ENCODE measurements at regions not wholly inside any gene's neighbourhood (a gene's known extent, or its start where the extent isn't known, plus 50 kb on each side); places are given as distances from the start of the nearest gene placed in this dataset.

GRCh38 chr3:73707772-73708171 is 83.0 kb upstream of the PDZRN3 start:
- Histone ChIP-seq H3F3A (ENCODE audit: insufficient read depth, low read depth) (no peaks in the 10 kb centered on the region), H3K4me2 (no peak overlapping the region), H3K9me3 (ENCODE audit: insufficient read depth, low read depth) (no peaks in the 10 kb centered on the region), H3K27ac (no peak overlapping the region), H3K27me3 (ENCODE audit: insufficient read depth, low read depth) (no peaks in the 10 kb centered on the region), H3K36me3 (ENCODE audit: low read depth) (no peaks in the 10 kb centered on the region), H4K20me1 (ENCODE audit: insufficient read depth) (no peaks in the 10 kb centered on the region), H3K79me2 (ENCODE audit: low read depth) (no peaks in the 10 kb centered on the region), H3K4me3 (no peak overlapping the region), H2AFZ (no peak overlapping the region), H3K4me1 (replicated peaks; ENCODE audit: insufficient read depth) (no peaks in the 10 kb centered on the region), H3K9me2 (ENCODE audit: insufficient read depth) (no peaks in the 10 kb centered on the region)
- ChIA-PET POLR2A (ENCODE audit: unreplicated experiment) (no interaction called here), CTCF (no interaction called here)
- BruUV-seq (replicated peaks), result no TSS peak
- DNase-seq, result no peak
- intact Hi-C loops (cut with micrococcal nuclease; ENCODE audit: unreplicated experiment), result no loop called here
- TF ChIP-seq, protein P1, sequence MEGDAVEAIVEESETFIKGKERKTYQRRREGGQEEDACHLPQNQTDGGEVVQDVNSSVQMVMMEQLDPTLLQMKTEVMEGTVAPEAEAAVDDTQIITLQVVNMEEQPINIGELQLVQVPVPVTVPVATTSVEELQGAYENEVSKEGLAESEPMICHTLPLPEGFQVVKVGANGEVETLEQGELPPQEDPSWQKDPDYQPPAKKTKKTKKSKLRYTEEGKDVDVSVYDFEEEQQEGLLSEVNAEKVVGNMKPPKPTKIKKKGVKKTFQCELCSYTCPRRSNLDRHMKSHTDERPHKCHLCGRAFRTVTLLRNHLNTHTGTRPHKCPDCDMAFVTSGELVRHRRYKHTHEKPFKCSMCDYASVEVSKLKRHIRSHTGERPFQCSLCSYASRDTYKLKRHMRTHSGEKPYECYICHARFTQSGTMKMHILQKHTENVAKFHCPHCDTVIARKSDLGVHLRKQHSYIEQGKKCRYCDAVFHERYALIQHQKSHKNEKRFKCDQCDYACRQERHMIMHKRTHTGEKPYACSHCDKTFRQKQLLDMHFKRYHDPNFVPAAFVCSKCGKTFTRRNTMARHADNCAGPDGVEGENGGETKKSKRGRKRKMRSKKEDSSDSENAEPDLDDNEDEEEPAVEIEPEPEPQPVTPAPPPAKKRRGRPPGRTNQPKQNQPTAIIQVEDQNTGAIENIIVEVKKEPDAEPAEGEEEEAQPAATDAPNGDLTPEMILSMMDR (conservative IDR thresholded peaks at IDR 0.05), result no peak
- TF ChIP-seq EZH2 (IDR thresholded peaks at IDR 0.05; ENCODE audit: low read depth), result no peak

- Histone ChIP-seq H3K9me3 (ENCODE audit: insufficient read depth, low read depth) (no peaks in the 10 kb centered on the region), H3K4me3 (no peak overlapping the region), H3K27ac (no peak overlapping the region), H3K4me2 (no peak overlapping the region), H3F3A (ENCODE audit: insufficient read depth, low read depth) (no peaks in the 10 kb centered on the region), H3K27me3 (ENCODE audit: insufficient read depth, low read depth) (no peaks in the 10 kb centered on the region), H2AFZ (no peak overlapping the region), H3K4me1 (replicated peaks; ENCODE audit: insufficient read depth) (no peaks in the 10 kb centered on the region), H4K20me1 (ENCODE audit: insufficient read depth) (no peaks in the 10 kb centered on the region), H3K36me3 (ENCODE audit: low read depth) (no peaks in the 10 kb centered on the region), H3K79me2 (ENCODE audit: low read depth) (no peaks in the 10 kb centered on the region), H3K9me2 (ENCODE audit: insufficient read depth) (no peaks in the 10 kb centered on the region)
- POLR2A ChIA-PET (ENCODE audit: unreplicated experiment), result no interaction called here
- BruUV-seq (replicated peaks), result no TSS peak
- no peak for DNase-seq
- intact Hi-C loops (cut with micrococcal nuclease; ENCODE audit: unreplicated experiment), result no loop called here
- CTCF ChIA-PET, result no interaction called here
- TF ChIP-seq, protein P1 (conservative IDR thresholded peaks at IDR 0.05), result no peak
- no peak for TF ChIP-seq EZH2 (IDR thresholded peaks at IDR 0.05; ENCODE audit: low read depth)
Observed at GRCh38 chr3:73706771-73707170, 82.0 kb upstream of the PDZRN3 start.

- no peaks in the 10 kb centered on the region for H3K9me3 ChIP-seq (ENCODE audit: insufficient read depth, low read depth)
- POLR2A ChIA-PET (ENCODE audit: unreplicated experiment), result no interaction called here
- H3K4me2 ChIP-seq, result no peak overlapping the region
- H3K27me3 ChIP-seq (ENCODE audit: insufficient read depth, low read depth), result no peaks in the 10 kb centered on the region
- H3K27ac ChIP-seq, result no peak overlapping the region
- no peak overlapping the region for H2AFZ ChIP-seq
- no peaks in the 10 kb centered on the region for H3F3A ChIP-seq (ENCODE audit: insufficient read depth, low read depth)
- no peaks in the 10 kb centered on the region for H3K9me2 ChIP-seq (ENCODE audit: insufficient read depth)
- DNase-seq, result no peak
- no TSS peak for BruUV-seq (replicated peaks)
- H3K4me1 ChIP-seq (replicated peaks; ENCODE audit: insufficient read depth), result no peaks in the 10 kb centered on the region
- CTCF ChIA-PET, result no interaction called here
- intact Hi-C loops (cut with micrococcal nuclease; ENCODE audit: unreplicated experiment), result no loop called here
- no peaks in the 10 kb centered on the region for H3K79me2 ChIP-seq (ENCODE audit: low read depth)
- no peaks in the 10 kb centered on the region for H4K20me1 ChIP-seq (ENCODE audit: insufficient read depth)
- TF ChIP-seq EZH2 (IDR thresholded peaks at IDR 0.05; ENCODE audit: low read depth), result no peak
- TF ChIP-seq, protein P1 (conservative IDR thresholded peaks at IDR 0.05), result no peak
- no peaks in the 10 kb centered on the region for H3K36me3 ChIP-seq (ENCODE audit: low read depth)
- no peak overlapping the region for H3K4me3 ChIP-seq
Observed at GRCh38 chr3:73705792-73706191, 81.1 kb upstream of the PDZRN3 start.

All from PC-9 (cell line).